Kidney (tissue), 13 donors: ENCODE measurements at regions not wholly inside any gene's neighbourhood (a gene's known extent, or its start where the extent isn't known, plus 50 kb on each side); places are given as distances from the start of the nearest gene placed in this dataset.

ENCODE experiments used
- DNase-seq, 5 donors: peaks; one replicate each; pipeline ENCODE4 v3.0.0-alpha.2; 2013 to 2020
- FAIRE-seq: peaks from 2 replicates; lab custom pipeline; 2012; peaks lifted over from hg19 to GRCh38; lab: Jason Lieb, UNC
- H3K27ac ChIP-seq, 2 donors: one replicate each; pipeline ENCODE4 v1.7.0; 2013; ENCODE audit warnings: low read depth in 2 of 2, low read length in 2 of 2, inconsistent platforms in 1 of 2
- H3K27me3 ChIP-seq: one replicate; pipeline ENCODE4 v1.7.1; 2013; ENCODE audit warnings: low read length, inconsistent platforms; ENCODE audit not compliant: control insufficient read depth, insufficient read depth
- H3K36me3 ChIP-seq, 3 donors: one replicate each; pipeline versions ENCODE4 v1.7.0 to v1.7.1; 2013; ENCODE audit warnings: low read length in 3 of 3, control low read depth in 1 of 3, inconsistent platforms in 1 of 3; ENCODE audit not compliant: insufficient read depth in 3 of 3, control insufficient read depth in 2 of 3
- H3K4me1 ChIP-seq, 3 donors: one replicate each; pipeline versions ENCODE4 v1.7.0 to v1.7.1; 2013; ENCODE audit warnings: low read length in 3 of 3, inconsistent platforms in 1 of 3, low read depth in 1 of 3; ENCODE audit not compliant: control insufficient read depth in 2 of 3, insufficient read depth in 2 of 3
- H3K4me3 ChIP-seq, 3 donors: one replicate each; pipeline versions ENCODE4 v1.7.0 to v1.8.1; 2013; ENCODE audit warnings: low read length in 3 of 3, control low read depth in 1 of 3, inconsistent platforms in 1 of 3
- H3K9ac ChIP-seq, 3 donors: one replicate each; pipeline versions ENCODE4 v1.7.0 to v1.7.1; 2013; ENCODE audit warnings: low read length in 3 of 3, control low read depth in 1 of 3, inconsistent platforms in 1 of 3
- H3K9me3 ChIP-seq, 3 donors: one replicate each; pipeline versions ENCODE4 v1.7.0 to v1.7.1; 2013; ENCODE audit warnings: low read length in 3 of 3, control low read depth in 1 of 3, inconsistent platforms in 1 of 3; ENCODE audit not compliant: control insufficient read depth in 2 of 3, insufficient read depth in 1 of 3
- intact Hi-C: fragments of 100-400 bp; cut with DNase I; formaldehyde crosslinking; loops from one replicate; pipeline ENCODE4 v1.11.1; 2022
- TF ChIP-seq, protein P1 (sequence below): IDR thresholded peaks from 3 replicates; pipeline ENCODE4 v1.5.1; 2012; ENCODE audit warnings: mild to moderate bottlenecking, moderate library complexity, borderline replicate concordance; ENCODE audit not compliant: insufficient read depth; ENCODE audit errors: extremely low read depth
- donor health status: control.
- donor health status: control.
- donor health status: control.
- donor health status: control.
- donor health status: control.
- donor health status: DM: yes; HTN: yes; CAD: no.
- donor health status: Normal renal cell carcinoma (clear cell type).

DNA sequence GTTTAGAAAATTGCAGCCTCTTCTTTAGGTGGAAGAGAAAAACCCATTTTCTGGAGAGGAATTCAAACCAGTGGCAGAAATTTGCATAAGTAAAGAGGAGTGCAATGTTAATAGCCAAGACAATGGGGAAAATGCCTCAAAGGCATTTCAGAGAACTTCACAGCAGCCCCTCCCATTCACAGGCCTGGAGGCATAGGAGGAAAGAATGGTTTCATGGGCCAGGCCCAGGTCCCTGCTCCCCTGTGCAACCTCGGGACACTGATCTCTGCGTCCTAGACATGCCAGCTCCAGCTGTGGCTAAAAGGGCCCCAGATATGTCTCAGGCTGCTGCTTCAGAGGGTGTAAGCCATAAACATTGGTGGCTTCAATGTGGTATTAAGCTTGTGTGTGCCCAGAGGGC is 161.8 kb upstream of the CENPE start:
- no peak overlapping the region for H3K27ac ChIP-seq
- no peak for FAIRE-seq

GRCh38 chr4:103354006-103354405 is 155.9 kb upstream of the CENPE start:
- H3K36me3 ChIP-seq = no peaks in the 10 kb centered on the region
- H3K9ac ChIP-seq = no peak overlapping the region
- TF ChIP-seq, protein P1, sequence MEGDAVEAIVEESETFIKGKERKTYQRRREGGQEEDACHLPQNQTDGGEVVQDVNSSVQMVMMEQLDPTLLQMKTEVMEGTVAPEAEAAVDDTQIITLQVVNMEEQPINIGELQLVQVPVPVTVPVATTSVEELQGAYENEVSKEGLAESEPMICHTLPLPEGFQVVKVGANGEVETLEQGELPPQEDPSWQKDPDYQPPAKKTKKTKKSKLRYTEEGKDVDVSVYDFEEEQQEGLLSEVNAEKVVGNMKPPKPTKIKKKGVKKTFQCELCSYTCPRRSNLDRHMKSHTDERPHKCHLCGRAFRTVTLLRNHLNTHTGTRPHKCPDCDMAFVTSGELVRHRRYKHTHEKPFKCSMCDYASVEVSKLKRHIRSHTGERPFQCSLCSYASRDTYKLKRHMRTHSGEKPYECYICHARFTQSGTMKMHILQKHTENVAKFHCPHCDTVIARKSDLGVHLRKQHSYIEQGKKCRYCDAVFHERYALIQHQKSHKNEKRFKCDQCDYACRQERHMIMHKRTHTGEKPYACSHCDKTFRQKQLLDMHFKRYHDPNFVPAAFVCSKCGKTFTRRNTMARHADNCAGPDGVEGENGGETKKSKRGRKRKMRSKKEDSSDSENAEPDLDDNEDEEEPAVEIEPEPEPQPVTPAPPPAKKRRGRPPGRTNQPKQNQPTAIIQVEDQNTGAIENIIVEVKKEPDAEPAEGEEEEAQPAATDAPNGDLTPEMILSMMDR = no peak
- peaks cover 0 to 3% (median 0%) of the 10 kb centered on the region in 3 donors for H3K9me3 ChIP-seq
- intact Hi-C loops = no loop called here
- no peak for FAIRE-seq
- no peak overlapping the region for H3K4me3 ChIP-seq
- no peak for DNase-seq
- H3K4me1 ChIP-seq = no peaks in the 10 kb centered on the region
- no peaks in the 10 kb centered on the region for H3K27me3 ChIP-seq
- H3K27ac ChIP-seq = no peak overlapping the region

More for the DNA sequence above, 161.8 kb upstream of the CENPE start:
- no peaks in the 10 kb centered on the region for H3K4me1 ChIP-seq
- TF ChIP-seq, protein P1 = no peak
- no peaks in the 10 kb centered on the region for H3K36me3 ChIP-seq
- peaks cover 0 to 7% (median 0%) of the 10 kb centered on the region in 3 donors for H3K9me3 ChIP-seq
- H3K4me3 ChIP-seq = no peak overlapping the region
- no peaks in the 10 kb centered on the region for H3K27me3 ChIP-seq
- H3K9ac ChIP-seq = no peak overlapping the region
- intact Hi-C loops = no loop called here
- no peak for DNase-seq

DNA sequence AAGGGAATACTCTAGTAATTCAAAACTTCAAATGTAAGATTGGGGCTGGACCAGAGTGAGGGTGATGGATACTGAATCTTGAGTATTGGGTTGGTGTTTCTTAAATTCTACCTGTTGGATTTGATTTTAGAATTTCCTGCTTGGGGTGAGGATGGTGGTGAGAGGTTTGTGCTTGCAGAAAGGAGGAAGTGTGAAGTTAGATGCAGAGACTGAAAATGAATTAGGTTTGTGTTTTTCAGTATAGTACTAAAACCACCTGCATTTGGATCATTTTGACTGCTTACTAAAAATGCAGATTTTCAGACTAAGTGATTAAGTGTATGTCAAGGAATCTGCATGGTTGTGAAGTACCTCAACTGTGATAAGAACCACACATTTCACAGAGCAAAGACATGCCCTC is 131.5 kb upstream of the CENPE start:
- no peaks in the 10 kb centered on the region for H3K4me1 ChIP-seq
- H3K9ac ChIP-seq = no peak overlapping the region
- H3K27ac ChIP-seq = no peak overlapping the region
- intact Hi-C loops = no loop called here
- FAIRE-seq = no peak
- H3K36me3 ChIP-seq = no peaks in the 10 kb centered on the region
- no peaks in the 10 kb centered on the region for H3K9me3 ChIP-seq
- no peak for DNase-seq
- TF ChIP-seq, protein P1 = no peak
- H3K27me3 ChIP-seq = no peaks in the 10 kb centered on the region
- no peak overlapping the region for H3K4me3 ChIP-seq

- no peak for FAIRE-seq
- intact Hi-C loops = no loop called here
- no peaks in the 10 kb centered on the region for H3K27me3 ChIP-seq
These were observed 126.7 kb upstream of the CENPE start for GRCh38 chr4:103324811-103325210.

More at GRCh38 chr4:103324811-103325210, 126.7 kb upstream of the CENPE start:
- H3K9ac ChIP-seq = no peak overlapping the region
- H3K4me1 ChIP-seq = no peaks in the 10 kb centered on the region
- TF ChIP-seq, protein P1 = no peak
- no peak overlapping the region for H3K27ac ChIP-seq
- no peak overlapping the region for H3K4me3 ChIP-seq
- H3K36me3 ChIP-seq = no peaks in the 10 kb centered on the region
- H3K9me3 ChIP-seq = no peaks in the 10 kb centered on the region
- no peak for DNase-seq
